ENCODE measurements at regions not wholly inside any gene's neighbourhood (a gene's known extent, or its start where the extent isn't known, plus 50 kb on each side); places are given as distances from the start of the nearest gene placed in this dataset.

DNA sequence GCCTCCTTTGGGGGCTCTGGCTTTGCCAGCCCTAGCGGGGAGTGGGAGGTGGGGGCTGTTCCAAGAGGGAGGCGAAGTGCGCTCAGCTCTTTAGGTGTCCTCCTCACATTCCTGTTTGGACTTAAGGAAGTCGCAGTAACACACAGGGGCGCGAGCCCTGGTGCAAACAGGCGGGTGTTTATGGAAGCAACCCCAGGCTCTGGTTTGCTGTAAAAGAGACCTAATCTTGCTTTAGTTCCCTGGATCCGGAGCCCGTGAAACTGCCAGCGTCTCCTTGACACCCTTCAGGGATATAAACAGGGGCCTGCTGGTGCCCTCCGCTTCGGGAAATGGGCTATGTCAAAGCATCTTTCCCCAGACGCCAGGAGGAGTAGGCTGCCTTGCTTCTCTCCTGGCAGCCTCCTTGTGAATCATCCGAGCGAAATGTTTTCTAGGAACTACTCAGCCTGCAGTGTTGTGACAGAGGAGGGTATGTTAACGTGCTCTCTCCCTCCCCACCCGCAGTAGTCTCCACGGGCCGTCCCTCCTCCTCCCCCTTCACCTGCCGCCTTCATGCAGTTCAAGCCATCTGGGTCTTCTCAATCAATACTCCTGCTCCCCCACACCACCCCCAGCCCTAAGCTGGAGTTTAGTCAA, 168.0 kb upstream of the LRFN2 start (continued):
- no peak for TF ChIP-seq ZNF234 (CRISPR knock-in tag; conservative IDR thresholded peaks at IDR 0.05)
- TF ChIP-seq, protein P1, sequence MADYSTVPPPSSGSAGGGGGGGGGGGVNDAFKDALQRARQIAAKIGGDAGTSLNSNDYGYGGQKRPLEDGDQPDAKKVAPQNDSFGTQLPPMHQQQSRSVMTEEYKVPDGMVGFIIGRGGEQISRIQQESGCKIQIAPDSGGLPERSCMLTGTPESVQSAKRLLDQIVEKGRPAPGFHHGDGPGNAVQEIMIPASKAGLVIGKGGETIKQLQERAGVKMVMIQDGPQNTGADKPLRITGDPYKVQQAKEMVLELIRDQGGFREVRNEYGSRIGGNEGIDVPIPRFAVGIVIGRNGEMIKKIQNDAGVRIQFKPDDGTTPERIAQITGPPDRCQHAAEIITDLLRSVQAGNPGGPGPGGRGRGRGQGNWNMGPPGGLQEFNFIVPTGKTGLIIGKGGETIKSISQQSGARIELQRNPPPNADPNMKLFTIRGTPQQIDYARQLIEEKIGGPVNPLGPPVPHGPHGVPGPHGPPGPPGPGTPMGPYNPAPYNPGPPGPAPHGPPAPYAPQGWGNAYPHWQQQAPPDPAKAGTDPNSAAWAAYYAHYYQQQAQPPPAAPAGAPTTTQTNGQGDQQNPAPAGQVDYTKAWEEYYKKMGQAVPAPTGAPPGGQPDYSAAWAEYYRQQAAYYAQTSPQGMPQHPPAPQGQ (CRISPR knock-in tag; IDR thresholded peaks at IDR 0.05; ENCODE audit: borderline replicate concordance): no peak
- no peak for TF ChIP-seq EEA1 (CRISPR knock-in tag; IDR thresholded peaks at IDR 0.05; ENCODE audit: borderline replicate concordance)
- no peak for TF ChIP-seq SALL1 (CRISPR knock-in tag; IDR thresholded peaks at IDR 0.05)
- TF ChIP-seq ZNF34 (CRISPR knock-in tag; IDR thresholded peaks at IDR 0.05; ENCODE audit: borderline replicate concordance): no peak

- Histone ChIP-seq H3K27me3 (ENCODE audit: control insufficient read depth in 1 of 2, insufficient read depth in 2 of 2, low read length in 2 of 2) (peaks cover 6 to 51% of the 10 kb centered on the region in 2 experiments), H3K27ac (ENCODE audit: extremely low read length, insufficient read depth, low read length) (no peak overlapping the region), H4K20me1 (ENCODE audit: insufficient read depth, low read length) (no peaks in the 10 kb centered on the region), H3K4me1 (ENCODE audit: insufficient read depth, low read length) (no peaks in the 10 kb centered on the region), H3K4me2 (ENCODE audit: low read depth, low read length) (no peak overlapping the region), H3K79me2 (ENCODE audit: insufficient read depth, low read length) (no peaks in the 10 kb centered on the region), H3K9ac (ENCODE audit: insufficient read depth, low read depth, low read length) (no peak overlapping the region), H3K4me3 (replicated peaks in 1 of 3; ENCODE audit: insufficient read depth in 1 of 3, low read depth in 2 of 3, low read length in 3 of 3) (no peak overlapping the region), H3K9me3 (ENCODE audit: low read length) (no peaks in the 10 kb centered on the region), H2AFZ (ENCODE audit: low read length) (no peak overlapping the region), H3K36me3 (replicated peaks in 1 of 2; ENCODE audit: control insufficient read depth in 1 of 2, insufficient read depth in 2 of 2, low read length in 2 of 2) (no peaks in the 10 kb centered on the region)
- intact Hi-C loops (cut with micrococcal nuclease; ENCODE audit: unreplicated experiment) (no loop called here), in situ Hi-C loops (cut with HindIII; ENCODE audit: extremely low pct_ligation_motif_present, low pct_unique_long_range_greater_than_20kb) (no loop called here)
- no peak for ATAC-seq
- POLR2A ChIA-PET: no interaction called here
- 64% methylated on average over 27 of the region's 30 CpGs for WGBS (ENCODE audit: low lambda C conversion rate)
- FAIRE-seq: no peak
- BruUV-seq (replicated peaks): no TSS peak
- DNase-seq (ENCODE audit: low spot score): no peak
- CTCF ChIA-PET (ENCODE audit: low intra/inter-chr PET ratio, low total read pairs): no interaction called here
- TF ChIP-seq TRIM24 (CRISPR knock-in tag; IDR thresholded peaks at IDR 0.05): no peak
- no peak for TF ChIP-seq ZNF891 (CRISPR knock-in tag; IDR thresholded peaks at IDR 0.05)
- no peak for TF ChIP-seq HMGXB4 (CRISPR knock-in tag; IDR thresholded peaks at IDR 0.05; ENCODE audit: borderline replicate concordance in 1 of 2, low read depth in 1 of 2)
- TF ChIP-seq, protein P2, sequence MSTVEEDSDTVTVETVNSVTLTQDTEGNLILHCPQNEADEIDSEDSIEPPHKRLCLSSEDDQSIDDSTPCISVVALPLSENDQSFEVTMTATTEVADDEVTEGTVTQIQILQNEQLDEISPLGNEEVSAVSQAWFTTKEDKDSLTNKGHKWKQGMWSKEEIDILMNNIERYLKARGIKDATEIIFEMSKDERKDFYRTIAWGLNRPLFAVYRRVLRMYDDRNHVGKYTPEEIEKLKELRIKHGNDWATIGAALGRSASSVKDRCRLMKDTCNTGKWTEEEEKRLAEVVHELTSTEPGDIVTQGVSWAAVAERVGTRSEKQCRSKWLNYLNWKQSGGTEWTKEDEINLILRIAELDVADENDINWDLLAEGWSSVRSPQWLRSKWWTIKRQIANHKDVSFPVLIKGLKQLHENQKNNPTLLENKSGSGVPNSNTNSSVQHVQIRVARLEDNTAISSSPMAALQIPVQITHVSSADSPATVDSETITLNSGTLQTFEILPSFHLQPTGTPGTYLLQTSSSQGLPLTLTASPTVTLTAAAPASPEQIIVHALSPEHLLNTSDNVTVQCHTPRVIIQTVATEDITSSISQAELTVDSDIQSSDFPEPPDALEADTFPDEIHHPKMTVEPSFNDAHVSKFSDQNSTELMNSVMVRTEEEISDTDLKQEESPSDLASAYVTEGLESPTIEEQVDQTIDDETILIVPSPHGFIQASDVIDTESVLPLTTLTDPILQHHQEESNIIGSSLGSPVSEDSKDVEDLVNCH (CRISPR knock-in tag; IDR thresholded peaks at IDR 0.05): no peak
- no peak for TF ChIP-seq KDM2A (CRISPR knock-in tag; IDR thresholded peaks at IDR 0.05; ENCODE audit: borderline replicate concordance, low read depth)
- TF ChIP-seq ZNF343 (CRISPR knock-in tag; IDR thresholded peaks at IDR 0.05): no peak
- no peak for TF ChIP-seq LCORL (IDR thresholded peaks at IDR 0.05)
- TF ChIP-seq LCORL (CRISPR knock-in tag; IDR thresholded peaks at IDR 0.05): no peak
- no peak for TF ChIP-seq ZNF883 (CRISPR knock-in tag; IDR thresholded peaks at IDR 0.05; ENCODE audit: not compliant biosample characterization)
- no peak for TF ChIP-seq ZNF33A (CRISPR knock-in tag; IDR thresholded peaks at IDR 0.05; ENCODE audit: borderline replicate concordance)
- TF ChIP-seq FOXP1 (IDR thresholded peaks at IDR 0.05): no peak
- no peak for TF ChIP-seq FOXP1 (CRISPR knock-in tag; IDR thresholded peaks at IDR 0.05)
- TF ChIP-seq ZNF468 (CRISPR knock-in tag; IDR thresholded peaks at IDR 0.05): no peak
- no peak for TF ChIP-seq IKZF1 (IDR thresholded peaks at IDR 0.05)
Measured at GRCh38 chr6:40754461-40755045, 167.4 kb upstream of the LRFN2 start.
